Endothelial cell of umbilical vein (primary cell): ENCODE measurements at regions not wholly inside any gene's neighbourhood (a gene's known extent, or its start where the extent isn't known, plus 50 kb on each side); places are given as distances from the start of the nearest gene placed in this dataset.

ENCODE experiments used
- BruUV-seq: library from RNA; stranded (reverse); fragments of 400-500 nt; replicated peaks from 2 replicates; lab custom pipeline; 2021; lab: Mats Ljungman, UMichigan
- CTCF ChIA-PET: fragments of 300-600, 350-600 bp; sonication (Branson Sonifier 250); formaldehyde crosslinking; loops from one replicate; lab custom pipeline; 2021; ENCODE audit warnings: antibody characterized with exemption, inconsistent platforms; lab: Charles Lee
- POLR2A ChIA-PET: fragments of 300-600, 350-600 bp; sonication (Branson Sonifier 250); formaldehyde crosslinking; loops from one replicate; lab custom pipeline; 2021; ENCODE audit warnings: antibody characterized with exemption, inconsistent platforms; lab: Charles Lee
- DNase-seq: peaks from one replicate; pipeline ENCODE4 v3.0.0-alpha.2; 2011; ENCODE audit warnings: low read depth, low spot score
- FAIRE-seq: peaks from 2 replicates; lab custom pipeline; 2011; peaks lifted over from hg19 to GRCh38; lab: Jason Lieb, UNC
- H2AFZ ChIP-seq: 2 replicates; pipeline ENCODE4 v1.6.0; 2012; ENCODE audit warnings: low read depth, low read length, control low read depth, inconsistent platforms
- H3K27ac ChIP-seq: 2 replicates; pipeline ENCODE4 v1.5.1; 2011; ENCODE audit warnings: low read depth, mild to moderate bottlenecking, control low read depth, low read length, moderate library complexity; ENCODE audit not compliant: insufficient read depth
- H3K27me3 ChIP-seq, 2 experiments: 2 replicates each; pipeline versions ENCODE4 v1.6.0 to v1.6.1; 2011; ENCODE audit warnings: low read length in 2 of 2, mixed read lengths in 1 of 2; ENCODE audit not compliant: control insufficient read depth in 2 of 2, insufficient read depth in 2 of 2
- H3K36me3 ChIP-seq, 2 experiments: 2 replicates in 1 of 2; 3 replicates in 1 of 2; pipeline ENCODE4 v1.5.1; 2011; ENCODE audit warnings: low read length in 2 of 2, mild to moderate bottlenecking in 1 of 2, moderate library complexity in 1 of 2; ENCODE audit not compliant: control insufficient read depth in 2 of 2, insufficient read depth in 2 of 2; ENCODE audit errors: extremely low read depth in 1 of 2
- H3K4me1 ChIP-seq: 3 replicates; pipeline ENCODE4 v1.5.1; 2011; ENCODE audit warnings: mild to moderate bottlenecking, low read length; ENCODE audit not compliant: control insufficient read depth, insufficient read depth; ENCODE audit errors: extremely low read depth
- H3K4me2 ChIP-seq: 2 replicates; pipeline ENCODE4 v1.6.1; 2011; ENCODE audit warnings: low read length, control low read depth, mixed read lengths; ENCODE audit not compliant: insufficient read depth
- H3K4me3 ChIP-seq, 3 experiments: fragments of 200-600 bp in 1 of 3; sonication (generic), shearing (Covaris generic) in 1 of 3; replicated peaks in 1 of 3; 2 replicates each; pipeline ENCODE4 v1.5.1; 2011 to 2016; ENCODE audit warnings: control low read depth in 3 of 3, low read length in 3 of 3, mild to moderate bottlenecking in 2 of 3, inconsistent platforms in 1 of 3, low read depth in 1 of 3, moderate library complexity in 1 of 3; ENCODE audit not compliant: insufficient read depth in 1 of 3
- H3K79me2 ChIP-seq: 2 replicates; pipeline ENCODE4 v1.6.0; 2012; ENCODE audit warnings: low read length, inconsistent platforms; ENCODE audit not compliant: control insufficient read depth, insufficient read depth
- H3K9ac ChIP-seq: replicated peaks from 2 replicates; pipeline ENCODE3; 2011; ENCODE audit warnings: low read length, control low read depth; ENCODE audit not compliant: insufficient read depth; ENCODE audit errors: extremely low read depth
- H3K9me1 ChIP-seq: replicated peaks from 3 replicates; pipeline ENCODE4 v1.6.0; 2011; ENCODE audit warnings: mild to moderate bottlenecking, low read length; ENCODE audit not compliant: control insufficient read depth, insufficient read depth; ENCODE audit errors: extremely low read depth
- H3K9me3 ChIP-seq: replicated peaks from 2 replicates; pipeline ENCODE4 v1.5.1; 2012; ENCODE audit warnings: low read length, inconsistent platforms; ENCODE audit not compliant: control insufficient read depth, insufficient read depth
- H4K20me1 ChIP-seq: replicated peaks from 2 replicates; pipeline ENCODE3; 2011; ENCODE audit warnings: mild to moderate bottlenecking, low read length; ENCODE audit not compliant: control insufficient read depth, insufficient read depth; ENCODE audit errors: extremely low read depth
- CTCF ChIP-seq, 2 donors: IDR thresholded peaks; 1 replicate in 1 of 2; 2 replicates in 1 of 2; pipeline ENCODE4 v1.5.1; 2011; ENCODE audit warnings: low read length in 2 of 2, mild to moderate bottlenecking in 2 of 2, moderate library complexity in 2 of 2, control low read depth in 1 of 2, inconsistent platforms in 1 of 2, low read depth in 1 of 2; ENCODE audit not compliant: insufficient read depth in 1 of 2; ENCODE audit errors: extremely low read depth in 1 of 2
- EZH2 ChIP-seq: IDR thresholded peaks from 2 replicates; pipeline ENCODE4 v1.6.1; 2012; ENCODE audit warnings: borderline replicate concordance, low read depth, mild to moderate bottlenecking, moderate library complexity, low read length, inconsistent platforms; ENCODE audit not compliant: severe bottlenecking
- FOS ChIP-seq: IDR thresholded peaks from 2 replicates; pipeline ENCODE4 v1.6.1; 2011; ENCODE audit warnings: mild to moderate bottlenecking, low read length, moderate library complexity, borderline replicate concordance; ENCODE audit not compliant: insufficient read depth
- GATA2 ChIP-seq: IDR thresholded peaks from 2 replicates; pipeline ENCODE4 v1.7.0; 2011; ENCODE audit warnings: low read depth, mild to moderate bottlenecking, moderate library complexity, mixed read lengths, low read length; ENCODE audit not compliant: insufficient read length, insufficient read depth
- JUN ChIP-seq: IDR thresholded peaks from 2 replicates; pipeline ENCODE4 v1.6.1; 2011; ENCODE audit warnings: borderline replicate concordance, low read depth; ENCODE audit not compliant: insufficient read length, insufficient read depth
- MAX ChIP-seq: IDR thresholded peaks from 2 replicates; pipeline ENCODE4 v1.6.1; 2011; ENCODE audit not compliant: insufficient read depth, insufficient read length
- MYC ChIP-seq: IDR thresholded peaks from one replicate; pipeline ENCODE4 v1.6.1; 2011; ENCODE audit warnings: mild to moderate bottlenecking, low read depth, low read length
- POLR2A ChIP-seq: IDR thresholded peaks from 2 replicates; pipeline ENCODE4 v1.6.1; 2012; ENCODE audit warnings: low read depth, mild to moderate bottlenecking, control low read depth, low read length
- POLR2AphosphoS5 ChIP-seq: IDR thresholded peaks from 2 replicates; pipeline ENCODE4 v1.6.1; 2012; ENCODE audit warnings: low read depth, mild to moderate bottlenecking, control low read depth, low read length, moderate library complexity; ENCODE audit not compliant: insufficient read depth
- dilution Hi-C: fragments of 300-500 bp; cut with MboI; formaldehyde crosslinking; loops from one replicate; pipeline ENCODE4 v1.15.0; 2019; ENCODE audit warnings: low sequenced_read_pairs; ENCODE audit not compliant: extremely low pct_ligation_motif_present
- intact Hi-C: fragments of 100-400 bp; cut with micrococcal nuclease; formaldehyde crosslinking; loops from one replicate; pipeline ENCODE4 v1.10.0; 2022

DNA sequence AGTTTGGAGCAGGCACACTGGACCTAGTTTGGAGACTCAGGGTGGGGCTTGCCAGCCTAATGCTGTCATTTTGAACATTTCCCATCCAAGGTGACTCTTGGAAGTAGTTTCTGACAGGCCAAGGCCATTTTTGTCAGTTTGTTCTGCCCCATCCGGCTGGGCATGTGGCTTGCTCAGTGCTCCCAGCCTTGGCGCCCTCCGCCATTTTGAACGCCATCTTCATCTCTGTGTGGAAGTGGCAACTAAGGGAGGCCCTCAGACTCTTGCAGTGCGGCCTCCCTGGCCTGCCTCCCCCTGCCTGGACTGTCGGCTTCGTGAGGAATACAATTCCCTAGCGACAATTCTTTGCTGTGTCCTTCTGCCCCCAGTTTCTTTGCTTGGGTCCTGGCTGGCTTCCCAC lies 150.6 kb upstream of the RGMA start:
- no peaks in the 10 kb centered on the region for H3K9me1 ChIP-seq
- DNase-seq (no peak), FAIRE-seq (no peak)
- H4K20me1 ChIP-seq: no peaks in the 10 kb centered on the region
- no peak overlapping the region for H3K27ac ChIP-seq
- H2AFZ ChIP-seq: no peak overlapping the region
- no peaks in the 10 kb centered on the region for H3K27me3 ChIP-seq
- H3K79me2 ChIP-seq: no peaks in the 10 kb centered on the region
- H3K9me3 ChIP-seq: no peaks in the 10 kb centered on the region
- BruUV-seq: no TSS peak
- no peak overlapping the region for H3K4me2 ChIP-seq
- CTCF ChIA-PET: no interaction called here
- no peak overlapping the region for H3K4me3 ChIP-seq
- intact Hi-C loops (no loop called here), dilution Hi-C loops (no loop called here)
- H3K4me1 ChIP-seq: no peaks in the 10 kb centered on the region
- H3K36me3 ChIP-seq: no peaks in the 10 kb centered on the region
- POLR2A ChIA-PET: no interaction called here
- H3K9ac ChIP-seq: no peak overlapping the region
- TF ChIP-seq JUN (no peak), MAX (no peak)

DNA sequence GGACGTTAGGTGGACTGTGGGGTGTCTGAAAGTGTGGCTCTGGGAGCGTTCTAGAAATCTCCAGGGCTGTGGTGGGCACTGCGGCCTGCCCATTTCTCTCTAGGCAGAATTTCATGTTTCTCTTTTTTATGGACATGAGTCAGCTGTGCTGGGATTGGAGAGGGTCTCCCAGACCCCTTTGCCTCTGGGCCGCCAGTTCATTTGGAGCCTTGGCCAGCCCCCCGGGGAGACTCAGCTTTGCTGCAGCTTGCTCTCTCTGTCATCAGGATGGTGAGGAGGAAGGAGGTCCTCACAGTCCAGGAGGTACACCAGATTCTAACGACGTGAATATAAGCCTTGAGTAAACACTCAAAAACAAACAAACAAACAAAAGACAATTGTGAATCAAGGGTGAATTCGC lies 149.6 kb upstream of the RGMA start:
- no peaks in the 10 kb centered on the region for H3K9me1 ChIP-seq
- BruUV-seq: no TSS peak
- ChIA-PET CTCF (no interaction called here), POLR2A (no interaction called here)
- FAIRE-seq (no peak), DNase-seq (no peak)
- no peaks in the 10 kb centered on the region for H3K79me2 ChIP-seq
- no peak overlapping the region for H3K4me2 ChIP-seq
- H4K20me1 ChIP-seq: no peaks in the 10 kb centered on the region
- H3K4me1 ChIP-seq: no peaks in the 10 kb centered on the region
- H3K27ac ChIP-seq: no peak overlapping the region
- TF ChIP-seq JUN (no peak), POLR2A (no peak), POLR2AphosphoS5 (no peak), GATA2 (no peak), FOS (no peak), CTCF (IDR thresholded peaks at IDR 0.05; ENCODE audit: extremely low read depth in 1 of 2, insufficient read depth in 1 of 2, low read depth in 1 of 2, low read length in 2 of 2) (no peak), MAX (no peak), MYC (no peak), EZH2 (no peak)
- H2AFZ ChIP-seq: no peak overlapping the region
- dilution Hi-C loops (no loop called here), intact Hi-C loops (no loop called here)
- H3K9me3 ChIP-seq: no peaks in the 10 kb centered on the region
- H3K36me3 ChIP-seq: no peaks in the 10 kb centered on the region
- H3K4me3 ChIP-seq: no peak overlapping the region
- no peaks in the 10 kb centered on the region for H3K27me3 ChIP-seq
- H3K9ac ChIP-seq: no peak overlapping the region
